ENCODE measurements at regions not wholly inside any gene's neighbourhood (a gene's known extent, or its start where the extent isn't known, plus 50 kb on each side); places are given as distances from the start of the nearest gene placed in this dataset.

GRCh38 chr10:45564303-45564959, 108.1 kb downstream of the ZFAND4 start:
- no peak overlapping the region for H3K4me3 ChIP-seq
- ATAC-seq (no peak), DNase-seq (no peak)
- no peaks in the 10 kb centered on the region for H3K9me3 ChIP-seq
- TF ChIP-seq CTCF (IDR thresholded peaks at IDR 0.05): no peak
- no peak overlapping the region for H3K27ac ChIP-seq
- no peaks in the 10 kb centered on the region for H3K4me1 ChIP-seq
- H3K27me3 ChIP-seq (ENCODE audit: low read depth): no peaks in the 10 kb centered on the region
- intact Hi-C loops (cut with DNase I): no loop called here
- no peaks in the 10 kb centered on the region for H3K36me3 ChIP-seq

- intact Hi-C loops (cut with DNase I): no loop called here
- TF ChIP-seq CTCF (IDR thresholded peaks at IDR 0.05): no peak
These were observed 110.6 kb downstream of the ZFAND4 start for GRCh38 chr10:45561952-45562351.

GRCh38 chr10:45560262-45560661, 112.3 kb downstream of the ZFAND4 start:
- H3K4me3 ChIP-seq: no peak overlapping the region
- intact Hi-C loops (cut with DNase I): no loop called here
- no peaks in the 10 kb centered on the region for H3K9me3 ChIP-seq
- no peak for DNase-seq
- H3K36me3 ChIP-seq: no peaks in the 10 kb centered on the region
- ATAC-seq: no peak
- no peaks in the 10 kb centered on the region for H3K27me3 ChIP-seq (ENCODE audit: low read depth)
- H3K4me1 ChIP-seq: peaks cover 22% of the 10 kb centered on the region
- TF ChIP-seq CTCF (IDR thresholded peaks at IDR 0.05): no peak
- no peak overlapping the region for H3K27ac ChIP-seq

More at GRCh38 chr10:45561952-45562351, 110.6 kb downstream of the ZFAND4 start:
- Histone ChIP-seq H3K4me1 (peaks cover 12% of the 10 kb centered on the region), H3K27ac (no peak overlapping the region), H3K27me3 (ENCODE audit: low read depth) (no peaks in the 10 kb centered on the region), H3K9me3 (no peaks in the 10 kb centered on the region), H3K4me3 (no peak overlapping the region), H3K36me3 (no peaks in the 10 kb centered on the region)
- DNase-seq (no peak), ATAC-seq (no peak)

- H3K36me3 ChIP-seq: no peaks in the 10 kb centered on the region
- DNase-seq (no peak), ATAC-seq (no peak)
- intact Hi-C loops (cut with DNase I): no loop called here
- peaks cover 22% of the 10 kb centered on the region for H3K4me1 ChIP-seq
- no peaks in the 10 kb centered on the region for H3K27me3 ChIP-seq (ENCODE audit: low read depth)
- H3K4me3 ChIP-seq: no peak overlapping the region
- H3K9me3 ChIP-seq: no peaks in the 10 kb centered on the region
- H3K27ac ChIP-seq: no peak overlapping the region
- no peak for TF ChIP-seq CTCF (IDR thresholded peaks at IDR 0.05)
These were observed 114.1 kb downstream of the ZFAND4 start for GRCh38 chr10:45558425-45558824.

GRCh38 chr10:45557275-45557905, 115.2 kb downstream of the ZFAND4 start:
- DNase-seq: no peak
- no peak overlapping the region for H3K27ac ChIP-seq
- no peak overlapping the region for H3K4me3 ChIP-seq
- intact Hi-C loops (cut with DNase I): no loop called here
- H3K36me3 ChIP-seq: no peaks in the 10 kb centered on the region
- no peaks in the 10 kb centered on the region for H3K27me3 ChIP-seq (ENCODE audit: low read depth)
- H3K4me1 ChIP-seq: peaks cover 22% of the 10 kb centered on the region
- no peaks in the 10 kb centered on the region for H3K9me3 ChIP-seq
- TF ChIP-seq CTCF (IDR thresholded peaks at IDR 0.05): no peak
- peak; percentile 54 to 81 for ATAC-seq

Data from lower lobe of right lung (tissue), 2 donors.